Upper lobe of right lung (tissue), 1 donor: ENCODE measurements at regions not wholly inside any gene's neighbourhood (a gene's known extent, or its start where the extent isn't known, plus 50 kb on each side); places are given as distances from the start of the nearest gene placed in this dataset.

Source experiments
- ATAC-seq: fragments of 200-7000 bp; cut with Tn5 transposase; one replicate; pipeline ENCODE4 v1.9.1; 2020; ENCODE audit warnings: mild to moderate bottlenecking, moderate library complexity
- DNase-seq: peaks from one replicate; pipeline ENCODE4 v3.0.0-alpha.2; 2020
- H3K27ac ChIP-seq: fragments of 200-600 bp; one replicate; pipeline ENCODE4 v1.8.0; 2022
- H3K27me3 ChIP-seq: fragments of 200-600 bp; one replicate; pipeline ENCODE4 v1.8.0; 2022; ENCODE audit warnings: mild to moderate bottlenecking
- H3K36me3 ChIP-seq: fragments of 200-600 bp; one replicate; pipeline ENCODE4 v1.8.0; 2022
- H3K4me1 ChIP-seq: fragments of 200-600 bp; one replicate; pipeline ENCODE4 v1.8.0; 2022
- H3K4me3 ChIP-seq: fragments of 200-600 bp; one replicate; pipeline ENCODE4 v1.8.0; 2022; ENCODE audit warnings: mild to moderate bottlenecking
- H3K9me3 ChIP-seq: fragments of 200-600 bp; one replicate; pipeline ENCODE4 v1.8.0; 2022
- CTCF ChIP-seq: fragments of 200-600 bp; IDR thresholded peaks from one replicate; pipeline ENCODE4 v1.8.0; 2022; ENCODE audit warnings: antibody characterized with exemption
- intact Hi-C: fragments of 100-400 bp; cut with DNase I; formaldehyde crosslinking; loops from one replicate; pipeline ENCODE4 v1.11.0; 2022
- donor health status: DM: no; HTN: yes; CAD: no; lungs with severe emphysema.

- Histone ChIP-seq H3K36me3 (no peaks in the 10 kb centered on the region), H3K9me3 (no peaks in the 10 kb centered on the region), H3K4me1 (no peaks in the 10 kb centered on the region), H3K4me3 (no peak overlapping the region), H3K27ac (no peak overlapping the region), H3K27me3 (no peaks in the 10 kb centered on the region)
- DNase-seq (no peak), ATAC-seq (no peak)
- no peak for TF ChIP-seq CTCF
- intact Hi-C loops, result no loop called here
Observed at GRCh38 chr18:67916097-67916496, 399.6 kb upstream of the DSEL start.

- DNase-seq (no peak), ATAC-seq (no peak)
- Histone ChIP-seq H3K4me3 (no peak overlapping the region), H3K4me1 (no peaks in the 10 kb centered on the region), H3K36me3 (no peaks in the 10 kb centered on the region), H3K27ac (no peak overlapping the region), H3K9me3 (no peaks in the 10 kb centered on the region), H3K27me3 (no peaks in the 10 kb centered on the region)
- intact Hi-C loops, result no loop called here
- no peak for TF ChIP-seq CTCF
Observed at GRCh38 chr18:67913040-67913439, 396.5 kb upstream of the DSEL start.

- Histone ChIP-seq H3K36me3 (no peaks in the 10 kb centered on the region), H3K9me3 (no peaks in the 10 kb centered on the region), H3K27ac (no peak overlapping the region), H3K4me3 (no peak overlapping the region), H3K27me3 (no peaks in the 10 kb centered on the region), H3K4me1 (no peaks in the 10 kb centered on the region)
- no peak for TF ChIP-seq CTCF
- intact Hi-C loops, result no loop called here
- no peak for DNase-seq
- ATAC-seq, result no peak
Observed at GRCh38 chr18:67901573-67901972, 385.1 kb upstream of the DSEL start.

- intact Hi-C loops, result no loop called here
- TF ChIP-seq CTCF, result no peak
- ATAC-seq, result no peak
- H3K27ac ChIP-seq, result no peak overlapping the region
- no peaks in the 10 kb centered on the region for H3K27me3 ChIP-seq
- no peak for DNase-seq
- H3K4me3 ChIP-seq, result no peak overlapping the region
- H3K9me3 ChIP-seq, result no peaks in the 10 kb centered on the region
- H3K4me1 ChIP-seq, result no peaks in the 10 kb centered on the region
- H3K36me3 ChIP-seq, result no peaks in the 10 kb centered on the region
Observed at GRCh38 chr18:67896451-67896850, 379.9 kb upstream of the DSEL start.

GRCh38 chr18:67893916-67894315, 377.4 kb upstream of the DSEL start:
- Histone ChIP-seq H3K27ac (no peak overlapping the region), H3K27me3 (no peaks in the 10 kb centered on the region), H3K4me3 (no peak overlapping the region), H3K36me3 (no peaks in the 10 kb centered on the region), H3K9me3 (no peaks in the 10 kb centered on the region), H3K4me1 (no peaks in the 10 kb centered on the region)
- intact Hi-C loops, result no loop called here
- no peak for DNase-seq
- no peak for TF ChIP-seq CTCF
- ATAC-seq, result no peak

GRCh38 chr18:67876871-67877270, 360.4 kb upstream of the DSEL start:
- Histone ChIP-seq H3K9me3 (no peaks in the 10 kb centered on the region), H3K27ac (no peak overlapping the region), H3K4me1 (no peaks in the 10 kb centered on the region), H3K27me3 (no peaks in the 10 kb centered on the region), H3K36me3 (no peaks in the 10 kb centered on the region), H3K4me3 (no peak overlapping the region)
- ATAC-seq, result no peak
- no peak for TF ChIP-seq CTCF
- intact Hi-C loops, result no loop called here
- no peak for DNase-seq
